Upper lobe of left lung (tissue), 4 donors: ENCODE measurements at regions not wholly inside any gene's neighbourhood (a gene's known extent, or its start where the extent isn't known, plus 50 kb on each side); places are given as distances from the start of the nearest gene placed in this dataset.

ENCODE experiments used
- POLR2A ChIP-seq, 4 donors: fragments of 450-650 bp; IDR thresholded peaks; one replicate each; pipeline ENCODE4 v1.5.1; 2016 to 2017; ENCODE audit warnings: antibody characterized with exemption in 4 of 4, mild to moderate bottlenecking in 2 of 4
- POLR2AphosphoS5 ChIP-seq, 2 donors: sonication (generic); formaldehyde crosslinking; IDR thresholded peaks; one replicate each; pipeline ENCODE4 v1.5.1; 2017; ENCODE audit warnings: antibody characterized with exemption in 2 of 2
- TF ChIP-seq, protein P1 (sequence below), 6 experiments: fragments of 450-650 bp in 4 of 6; fragments of 200-600 bp in 2 of 6; sonication (generic) in 2 of 6; IDR thresholded peaks; one replicate each; pipeline ENCODE4 v1.5.1; 2016 to 2019; ENCODE audit warnings: antibody characterized with exemption in 6 of 6

GRCh38 chr2:163822033-163822432 lies 86.2 kb upstream of the FIGN start:
- TF ChIP-seq, protein P1, sequence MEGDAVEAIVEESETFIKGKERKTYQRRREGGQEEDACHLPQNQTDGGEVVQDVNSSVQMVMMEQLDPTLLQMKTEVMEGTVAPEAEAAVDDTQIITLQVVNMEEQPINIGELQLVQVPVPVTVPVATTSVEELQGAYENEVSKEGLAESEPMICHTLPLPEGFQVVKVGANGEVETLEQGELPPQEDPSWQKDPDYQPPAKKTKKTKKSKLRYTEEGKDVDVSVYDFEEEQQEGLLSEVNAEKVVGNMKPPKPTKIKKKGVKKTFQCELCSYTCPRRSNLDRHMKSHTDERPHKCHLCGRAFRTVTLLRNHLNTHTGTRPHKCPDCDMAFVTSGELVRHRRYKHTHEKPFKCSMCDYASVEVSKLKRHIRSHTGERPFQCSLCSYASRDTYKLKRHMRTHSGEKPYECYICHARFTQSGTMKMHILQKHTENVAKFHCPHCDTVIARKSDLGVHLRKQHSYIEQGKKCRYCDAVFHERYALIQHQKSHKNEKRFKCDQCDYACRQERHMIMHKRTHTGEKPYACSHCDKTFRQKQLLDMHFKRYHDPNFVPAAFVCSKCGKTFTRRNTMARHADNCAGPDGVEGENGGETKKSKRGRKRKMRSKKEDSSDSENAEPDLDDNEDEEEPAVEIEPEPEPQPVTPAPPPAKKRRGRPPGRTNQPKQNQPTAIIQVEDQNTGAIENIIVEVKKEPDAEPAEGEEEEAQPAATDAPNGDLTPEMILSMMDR (IDR thresholded peaks at IDR 0.05): no peak
- TF ChIP-seq POLR2AphosphoS5 (IDR thresholded peaks at IDR 0.05): no peak
- TF ChIP-seq POLR2A (IDR thresholded peaks at IDR 0.05): no peak
